Thymus (tissue), 11 donors: ENCODE measurements at regions not wholly inside any gene's neighbourhood (a gene's known extent, or its start where the extent isn't known, plus 50 kb on each side); places are given as distances from the start of the nearest gene placed in this dataset.
"Not testable (repeated sequence)": the region's sequence is repeated elsewhere in the genome, so short reads cannot be mapped to it uniquely, and the experiment has no call there.

ENCODE experiments used
- DNase-seq, 9 donors: peaks; one replicate each; pipeline ENCODE4 v3.0.0-alpha.2; 2013; ENCODE audit warnings: low spot score in 9 of 9, low read depth in 6 of 9, missing footprints in 1 of 9
- H3K27ac ChIP-seq, 2 donors: one replicate each; pipeline ENCODE4 v1.5.1; 2013; ENCODE audit warnings: control low read depth in 1 of 2, low read depth in 1 of 2, low read length in 1 of 2, mild to moderate bottlenecking in 1 of 2, moderate library complexity in 1 of 2
- H3K27me3 ChIP-seq, 2 donors: one replicate each; pipeline ENCODE4 v1.5.1; 2013; ENCODE audit warnings: low read length in 1 of 2; ENCODE audit not compliant: control insufficient read depth in 2 of 2, insufficient read depth in 1 of 2
- H3K36me3 ChIP-seq, 2 donors: one replicate each; pipeline ENCODE4 v1.5.1; 2013; ENCODE audit warnings: low read length in 1 of 2, mild to moderate bottlenecking in 1 of 2, moderate library complexity in 1 of 2; ENCODE audit not compliant: control insufficient read depth in 2 of 2, insufficient read depth in 2 of 2
- H3K4me1 ChIP-seq, 2 donors: one replicate each; pipeline ENCODE4 v1.5.1; 2013; ENCODE audit warnings: low read length in 2 of 2; ENCODE audit not compliant: control insufficient read depth in 2 of 2, insufficient read depth in 2 of 2
- H3K4me3 ChIP-seq, 2 donors: one replicate each; pipeline ENCODE4 v1.5.1; 2013; ENCODE audit warnings: low read length in 2 of 2, control low read depth in 1 of 2, mild to moderate bottlenecking in 1 of 2
- H3K9me3 ChIP-seq, 2 donors: one replicate each; pipeline ENCODE4 v1.5.1; 2013; ENCODE audit warnings: low read length in 1 of 2, mild to moderate bottlenecking in 1 of 2; ENCODE audit not compliant: control insufficient read depth in 2 of 2, insufficient read depth in 1 of 2
- WGBS: extraction: QIAGEN DNeasy Blood & Tissue Kit; methylation state at CpG from one replicate; pipeline ENCODE4 v1.1.7; 2013; 5-methylcytosine and 5-hydroxymethylcytosine counted together
- donor health status: healthy.

DNA sequence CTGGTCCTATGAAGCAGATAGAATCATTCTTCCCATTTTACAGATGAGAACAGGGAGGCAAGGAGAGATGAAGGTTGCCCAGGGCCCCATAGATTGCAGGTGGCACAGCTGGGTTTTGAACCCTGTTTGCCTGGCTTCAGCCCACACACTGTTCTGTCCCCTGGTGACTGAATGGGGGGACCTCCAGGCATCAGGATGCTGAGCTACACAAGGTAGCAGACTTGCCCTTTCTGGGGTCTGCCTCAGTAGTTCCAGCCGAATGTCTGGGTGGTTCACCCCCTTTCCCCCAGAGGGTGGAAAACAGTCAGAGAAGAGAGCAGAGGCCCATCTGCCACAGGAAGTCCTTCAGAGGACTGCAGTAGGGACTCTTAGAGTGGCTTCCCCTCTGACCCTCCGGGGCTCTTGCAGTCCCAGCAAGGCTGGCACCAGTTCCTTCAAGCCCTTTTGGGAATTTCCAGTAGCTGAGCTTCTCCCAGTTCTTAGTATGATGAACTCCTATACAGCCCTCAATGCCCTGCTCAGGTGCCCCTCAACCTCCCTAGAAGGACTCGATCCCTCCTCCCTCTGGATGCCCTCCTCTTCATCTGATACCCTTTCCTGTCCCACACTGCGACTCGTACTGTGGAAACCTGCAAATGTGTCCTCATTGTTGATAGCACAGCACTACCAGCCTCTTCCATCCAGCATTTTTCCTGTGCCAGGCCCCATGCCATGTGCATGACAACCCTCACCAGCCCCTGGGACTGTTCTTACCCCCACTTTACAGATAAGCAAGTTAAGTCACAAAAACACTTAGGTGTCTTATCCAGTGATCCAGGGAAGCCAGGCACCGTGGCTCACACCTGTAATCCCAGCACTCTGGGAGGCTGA is 82.8 kb downstream of the IGLL1 start:
- 91% methylated on average over 6 of the region's 6 CpGs for WGBS
- Histone ChIP-seq H3K27ac (no peak overlapping the region), H3K9me3 (no peaks in the 10 kb centered on the region), H3K36me3 (no peaks in the 10 kb centered on the region), H3K27me3 (no peaks in the 10 kb centered on the region), H3K4me1 (peaks cover 6 to 25% of the 10 kb centered on the region in 2 donors), H3K4me3 (no peak overlapping the region)
- no peak for DNase-seq

- no peak for DNase-seq
- Histone ChIP-seq H3K4me3 (no peak overlapping the region), H3K36me3 (no peaks in the 10 kb centered on the region), H3K9me3 (no peaks in the 10 kb centered on the region), H3K27me3 (no peaks in the 10 kb centered on the region), H3K4me1 (peaks cover 6 to 25% of the 10 kb centered on the region in 2 donors), H3K27ac (no peak overlapping the region)
- WGBS: 96% methylated on average over 3 of the region's 3 CpGs
Measured at GRCh38 chr22:23496445-23496833, 83.7 kb downstream of the IGLL1 start.

DNA sequence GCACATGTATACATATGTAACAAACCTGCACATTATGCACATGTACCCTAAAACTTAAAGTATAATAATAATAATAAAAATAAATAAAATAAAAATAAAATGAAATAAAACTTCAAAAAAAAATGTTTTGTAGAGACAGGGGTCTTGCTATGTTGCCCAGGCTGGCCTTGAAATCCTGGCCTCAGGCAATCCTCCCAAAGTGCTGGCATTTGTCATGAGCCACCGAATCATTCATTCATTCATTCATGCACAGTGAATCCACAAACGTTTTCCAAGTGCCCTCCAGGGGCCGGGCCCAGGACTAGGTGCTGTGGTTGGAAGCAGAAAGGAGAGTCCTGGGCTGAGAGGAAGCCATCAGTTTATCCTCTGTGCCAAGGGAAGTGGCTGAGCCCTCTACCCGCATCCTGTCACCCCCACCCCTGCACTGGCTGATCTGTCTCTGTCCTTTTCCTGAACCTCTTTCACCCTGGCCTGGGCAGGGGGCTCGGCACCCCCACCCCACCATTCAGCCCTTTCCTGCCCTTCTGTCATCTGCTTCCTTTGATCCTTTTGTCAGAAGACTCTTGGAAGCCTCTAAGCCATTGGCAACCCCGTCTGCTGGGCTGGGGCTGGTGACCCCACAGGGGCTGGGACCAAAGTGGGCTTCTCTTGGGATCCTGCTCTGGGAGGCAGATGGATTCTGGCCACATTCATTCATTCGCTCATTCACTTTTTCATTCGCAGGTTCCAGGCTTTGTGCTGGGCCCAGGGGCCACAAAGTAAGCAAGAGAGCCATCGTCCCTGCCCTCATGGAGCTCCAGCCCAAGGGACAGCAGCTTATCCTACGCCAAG is 84.3 kb downstream of the IGLL1 start:
- Histone ChIP-seq H3K4me1 (peaks cover 6 to 23% of the 10 kb centered on the region in 2 donors), H3K36me3 (no peaks in the 10 kb centered on the region), H3K9me3 (no peaks in the 10 kb centered on the region), H3K27ac (no peak overlapping the region), H3K4me3 (no peak overlapping the region), H3K27me3 (no peaks in the 10 kb centered on the region)
- peak in 5 of 9 donors; percentile 15 to 62 (median 48) for DNase-seq
- WGBS: 38% methylated on average over 10 of the region's 10 CpGs

DNA sequence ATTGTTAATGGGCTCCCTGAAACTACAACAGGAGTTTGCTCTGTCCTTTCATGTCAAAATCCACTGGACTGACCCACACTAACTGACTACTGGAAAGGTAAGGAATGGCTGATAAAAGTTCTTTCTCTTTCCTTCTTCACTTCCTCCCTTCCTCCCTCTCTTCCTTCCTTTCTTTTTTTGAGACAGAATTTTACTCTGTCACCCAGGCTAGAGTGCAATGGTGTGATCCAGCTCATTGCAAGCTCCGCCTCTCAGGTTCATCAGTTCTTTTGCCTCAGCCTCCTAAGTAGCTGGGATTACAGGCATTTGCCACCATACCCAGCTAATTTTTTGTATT is 85.2 kb downstream of the IGLL1 start:
- H3K4me3 ChIP-seq: no peak overlapping the region
- WGBS: 95% methylated on average over 1 of the region's 1 CpG
- H3K27ac ChIP-seq: no peak overlapping the region
- H3K36me3 ChIP-seq: no peaks in the 10 kb centered on the region
- H3K27me3 ChIP-seq: no peaks in the 10 kb centered on the region
- DNase-seq: no peak
- peaks cover 6 to 19% of the 10 kb centered on the region in 2 donors for H3K4me1 ChIP-seq
- H3K9me3 ChIP-seq: no peaks in the 10 kb centered on the region

DNA sequence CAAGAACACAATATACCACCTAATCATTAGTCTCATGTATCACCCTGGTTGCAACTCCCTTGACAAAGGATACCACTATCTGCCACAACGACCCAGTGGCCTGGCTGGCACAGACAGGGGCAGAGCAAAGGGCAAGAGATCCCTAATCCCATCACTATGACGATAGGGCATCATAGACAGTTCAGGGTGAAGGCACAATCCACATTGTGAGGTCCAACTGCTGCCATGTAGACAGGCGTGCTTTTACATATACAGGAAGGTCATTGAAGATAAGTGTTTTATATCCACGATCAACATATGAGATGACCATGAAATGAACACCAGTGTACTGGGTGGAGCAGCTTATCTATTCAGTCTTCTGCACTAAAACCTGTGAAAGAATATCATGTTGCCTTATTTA is 94.6 kb downstream of the IGLL1 start:
- H3K4me1 ChIP-seq: peaks cover 0 to 16% of the 10 kb centered on the region in 2 donors
- no peaks in the 10 kb centered on the region for H3K36me3 ChIP-seq
- no peak overlapping the region for H3K27ac ChIP-seq
- no peaks in the 10 kb centered on the region for H3K9me3 ChIP-seq
- H3K27me3 ChIP-seq: no peaks in the 10 kb centered on the region
- WGBS: 96% methylated on average over 4 of the region's 4 CpGs
- DNase-seq: no peak
- no peak overlapping the region for H3K4me3 ChIP-seq

DNA sequence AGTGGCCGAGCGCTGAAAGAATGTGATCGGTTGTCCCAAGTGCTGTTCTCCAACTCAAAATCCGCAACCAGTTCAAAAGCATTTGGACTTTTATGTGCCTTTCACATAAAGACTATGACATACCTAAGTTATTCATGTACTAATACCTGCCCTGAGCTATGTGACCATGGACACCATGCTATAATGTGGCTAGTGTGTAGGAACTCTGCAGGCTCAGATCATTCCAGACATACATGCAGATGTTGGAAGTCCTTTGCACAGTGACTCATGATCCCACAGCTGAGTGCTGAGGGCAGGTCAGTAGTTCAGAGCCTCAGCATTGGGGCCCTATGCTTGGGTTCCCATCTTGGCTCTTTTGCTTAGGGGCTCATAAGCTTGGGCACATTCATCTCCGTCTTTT is 95.4 kb downstream of the IGLL1 start:
- H3K4me3 ChIP-seq: no peak overlapping the region
- over 99% methylated on average over 5 of the region's 5 CpGs for WGBS
- H3K27me3 ChIP-seq: no peaks in the 10 kb centered on the region
- H3K4me1 ChIP-seq: peaks cover 0 to 12% of the 10 kb centered on the region in 2 donors
- no peaks in the 10 kb centered on the region for H3K9me3 ChIP-seq
- no peak overlapping the region for H3K27ac ChIP-seq
- H3K36me3 ChIP-seq: no peaks in the 10 kb centered on the region
- DNase-seq: no peak

- Histone ChIP-seq H3K9me3 (no peaks in the 10 kb centered on the region), H3K27me3 (no peaks in the 10 kb centered on the region), H3K4me1 (no peaks in the 10 kb centered on the region), H3K36me3 (no peaks in the 10 kb centered on the region), H3K4me3 (no peak overlapping the region), H3K27ac (no peak overlapping the region)
- 97% methylated on average over 5 of the region's 5 CpGs for WGBS
- DNase-seq: no peak
Measured at GRCh38 chr22:23481369-23481768, 98.7 kb downstream of the IGLL1 start.

- no peak overlapping the region for H3K4me3 ChIP-seq
- DNase-seq: no peak
- WGBS: 97% methylated on average over 4 of the region's 4 CpGs
Measured at GRCh38 chr22:23478175-23478574, 101.9 kb downstream of the IGLL1 start.

DNA sequence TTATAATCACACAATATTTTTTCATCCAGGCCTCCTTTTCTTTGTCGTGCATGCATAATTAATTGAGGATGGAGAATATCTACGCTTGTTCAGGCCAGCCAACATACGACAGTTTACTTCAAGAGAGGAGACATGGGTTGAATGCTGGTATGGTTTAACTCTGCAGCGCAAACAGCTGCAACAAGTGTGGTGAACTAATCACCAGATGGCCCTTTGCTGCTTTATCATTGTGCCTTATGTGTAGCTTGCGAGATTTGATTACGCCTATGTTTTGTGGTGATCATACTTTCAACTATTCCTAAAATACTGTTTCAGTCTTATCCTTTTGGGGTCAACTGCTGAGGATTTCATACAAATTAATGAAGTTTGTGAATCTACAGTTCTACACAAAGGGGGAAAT is 105.6 kb downstream of the IGLL1 start:
- H3K27ac ChIP-seq, H3K36me3 ChIP-seq, H3K27me3 ChIP-seq, H3K9me3 ChIP-seq, DNase-seq, H3K4me3 ChIP-seq, H3K4me1 ChIP-seq: not testable (repeated sequence)
- 85% methylated on average over 6 of the region's 6 CpGs for WGBS

More at GRCh38 chr22:23478175-23478574, 101.9 kb downstream of the IGLL1 start:
- Histone ChIP-seq H3K36me3 (no peaks in the 10 kb centered on the region), H3K4me1 (no peaks in the 10 kb centered on the region), H3K9me3 (no peaks in the 10 kb centered on the region), H3K27ac (no peak overlapping the region), H3K27me3 (no peaks in the 10 kb centered on the region)
